Prostate gland (tissue), 2 donors: ENCODE measurements at regions not wholly inside any gene's neighbourhood (a gene's known extent, or its start where the extent isn't known, plus 50 kb on each side); places are given as distances from the start of the nearest gene placed in this dataset.
A peak's percentile ranks its signal among the peaks of the same experiment; 100 is the strongest.
"Not testable (repeated sequence)": the region's sequence is repeated elsewhere in the genome, so short reads cannot be mapped to it uniquely, and the experiment has no call there.

Source experiments
- DNase-seq: peaks from one replicate; pipeline ENCODE4 v3.0.0-alpha.2; 2019; ENCODE audit warnings: low spot score
- H3K27ac ChIP-seq, 2 donors: fragments of 200-600 bp; sonication (generic); 2 replicates each; pipeline ENCODE4 v1.5.1; 2017 to 2019
- H3K27me3 ChIP-seq: fragments of 200-600 bp; sonication (generic); replicated peaks from 2 replicates; pipeline ENCODE4 v1.5.1; 2019; ENCODE audit not compliant: insufficient read depth
- H3K36me3 ChIP-seq, 2 donors: fragments of 200-600 bp; sonication (generic); 1 replicate in 1 of 2; 2 replicates in 1 of 2; pipeline versions ENCODE4 v1.5.1 to v1.8.1; 2017 to 2019
- H3K4me1 ChIP-seq: fragments of 200-600 bp; sonication (generic); replicated peaks from 2 replicates; pipeline ENCODE4 v1.5.1; 2019
- H3K4me3 ChIP-seq, 2 donors: fragments of 200-600 bp; sonication (generic); 2 replicates each; pipeline ENCODE4 v1.5.1; 2017 to 2019
- H3K9me3 ChIP-seq: fragments of 200-600 bp; sonication (generic); 2 replicates; pipeline ENCODE4 v1.5.1; 2017
- CTCF ChIP-seq, 4 experiments: fragments of 200-600 bp in 2 of 4; fragments of 450-650 bp in 2 of 4; sonication (generic) in 2 of 4; IDR thresholded peaks; 1 replicate in 3 of 4; 2 replicates in 1 of 4; pipeline ENCODE4 v1.5.1; 2016 to 2019; ENCODE audit warnings: antibody characterized with exemption in 4 of 4, mild to moderate bottlenecking in 2 of 4, moderate library complexity in 2 of 4
- POLR2A ChIP-seq: fragments of 450-650 bp; IDR thresholded peaks from one replicate; pipeline ENCODE4 v1.6.1; 2016; ENCODE audit warnings: antibody characterized with exemption, mild to moderate bottlenecking
- POLR2AphosphoS5 ChIP-seq: sonication (generic); formaldehyde crosslinking; IDR thresholded peaks from one replicate; pipeline ENCODE4 v1.6.1; 2017; ENCODE audit warnings: antibody characterized with exemption
- WGBS: methylation state at CpG from one replicate; pipeline ENCODE4 v1.1.5; 2018; 5-methylcytosine and 5-hydroxymethylcytosine counted together
- intact Hi-C: fragments of 100-400 bp; cut with DNase I; formaldehyde crosslinking; loops from one replicate; pipeline ENCODE4 v1.14.2; 2022

GRCh38 chr4:91751961-91752360, 551.8 kb upstream of the GRID2 start:
- H3K4me1 ChIP-seq = no peaks in the 10 kb centered on the region

GRCh38 chr4:91754716-91755115, 549.0 kb upstream of the GRID2 start:
- no peaks in the 10 kb centered on the region for H3K9me3 ChIP-seq

More at GRCh38 chr4:91751961-91752360, 551.8 kb upstream of the GRID2 start:
- Histone ChIP-seq H3K36me3 (no peaks in the 10 kb centered on the region), H3K4me3 (no peak overlapping the region), H3K27me3 (no peaks in the 10 kb centered on the region), H3K9me3 (no peaks in the 10 kb centered on the region), H3K27ac (no peak overlapping the region)
- no peak for DNase-seq
- TF ChIP-seq CTCF (IDR thresholded peaks at IDR 0.05) (no peak), POLR2AphosphoS5 (no peak), POLR2A (no peak)
- WGBS = 92% methylated on average over 1 of the region's 1 CpG
- intact Hi-C loops = no loop called here

GRCh38 chr4:91758487-91758886, 545.3 kb upstream of the GRID2 start:
- TF ChIP-seq CTCF (IDR thresholded peaks at IDR 0.05) (no peak), POLR2AphosphoS5 (no peak)
- intact Hi-C loops = no loop called here
- Histone ChIP-seq H3K27me3 (no peaks in the 10 kb centered on the region), H3K4me1 (no peaks in the 10 kb centered on the region), H3K27ac (no peak overlapping the region), H3K4me3 (no peak overlapping the region), H3K9me3 (no peaks in the 10 kb centered on the region), H3K36me3 (no peaks in the 10 kb centered on the region)
- WGBS = 86% methylated on average over 1 of the region's 1 CpG
- DNase-seq = no peak

More at GRCh38 chr4:91754716-91755115, 549.0 kb upstream of the GRID2 start:
- Histone ChIP-seq H3K27me3 (no peaks in the 10 kb centered on the region), H3K27ac (no peak overlapping the region), H3K4me1 (no peaks in the 10 kb centered on the region), H3K36me3 (no peaks in the 10 kb centered on the region), H3K4me3 (no peak overlapping the region)
- 85% methylated on average over 2 of the region's 2 CpGs for WGBS
- no peak for DNase-seq
- intact Hi-C loops = no loop called here
- TF ChIP-seq POLR2A (no peak), CTCF (IDR thresholded peaks at IDR 0.05) (no peak), POLR2AphosphoS5 (no peak)

GRCh38 chr4:91764085-91764484, 539.7 kb upstream of the GRID2 start:
- TF ChIP-seq POLR2AphosphoS5 (no peak), POLR2A (no peak), CTCF (IDR thresholded peaks at IDR 0.05) (no peak)
- WGBS = 88% methylated on average over 1 of the region's 1 CpG

GRCh38 chr4:91769912-91770311, 533.9 kb upstream of the GRID2 start:
- Histone ChIP-seq H3K27ac (no peak overlapping the region), H3K27me3 (no peaks in the 10 kb centered on the region), H3K36me3 (no peaks in the 10 kb centered on the region), H3K4me3 (no peak overlapping the region), H3K4me1 (no peaks in the 10 kb centered on the region), H3K9me3 (no peaks in the 10 kb centered on the region)
- WGBS = 93% methylated on average over 1 of the region's 1 CpG
- intact Hi-C loops = no loop called here
- no peak for TF ChIP-seq CTCF (IDR thresholded peaks at IDR 0.05)
- TF ChIP-seq POLR2A = no peak
- TF ChIP-seq POLR2AphosphoS5 = no peak
- DNase-seq = no peak

More at GRCh38 chr4:91764085-91764484, 539.7 kb upstream of the GRID2 start:
- Histone ChIP-seq H3K27me3 (no peaks in the 10 kb centered on the region), H3K27ac (no peak overlapping the region), H3K4me3 (no peak overlapping the region), H3K9me3 (no peaks in the 10 kb centered on the region), H3K36me3 (no peaks in the 10 kb centered on the region), H3K4me1 (no peaks in the 10 kb centered on the region)
- DNase-seq = no peak
- intact Hi-C loops = no loop called here

GRCh38 chr4:91791631-91792030, 512.1 kb upstream of the GRID2 start:
- DNase-seq = not testable (repeated sequence)

More at GRCh38 chr4:91791631-91792030, 512.1 kb upstream of the GRID2 start:
- H3K27me3 ChIP-seq, H3K36me3 ChIP-seq, intact Hi-C loops, H3K4me1 ChIP-seq, H3K27ac ChIP-seq, H3K9me3 ChIP-seq: not testable (repeated sequence)
- peak overlapping the region in 1 of 2 donors; percentile 12 for H3K4me3 ChIP-seq
- 47% methylated on average over 26 of the region's 28 CpGs for WGBS
